ENCODE measurements at regions not wholly inside any gene's neighbourhood (a gene's known extent, or its start where the extent isn't known, plus 50 kb on each side); places are given as distances from the start of the nearest gene placed in this dataset.
"Not testable (repeated sequence)": the region's sequence is repeated elsewhere in the genome, so short reads cannot be mapped to it uniquely, and the experiment has no call there.

GRCh38 chr9:134562146-134562849, 79.3 kb upstream of the COL5A1 start:
- no peak for DNase-seq

GRCh38 chr9:134563397-134563796, 78.2 kb upstream of the COL5A1 start:
- no peak for DNase-seq

- DNase-seq: no peak
Observed at GRCh38 chr9:134564431-134565170, 77.0 kb upstream of the COL5A1 start.

GRCh38 chr9:134565316-134565915, 76.2 kb upstream of the COL5A1 start:
- DNase-seq: no peak

- no peak for DNase-seq
Observed at GRCh38 chr9:134566196-134566847, 75.3 kb upstream of the COL5A1 start.

GRCh38 chr9:134566936-134567335, 74.7 kb upstream of the COL5A1 start:
- DNase-seq: no peak

- no peak for DNase-seq
Observed at GRCh38 chr9:134568116-134568515, 73.5 kb upstream of the COL5A1 start.

GRCh38 chr9:134568811-134569210, 72.8 kb upstream of the COL5A1 start:
- DNase-seq: no peak

- no peak for DNase-seq
Observed at GRCh38 chr9:134569626-134570025, 72.0 kb upstream of the COL5A1 start.

- no peak for DNase-seq
Observed at GRCh38 chr9:134570151-134570621, 71.4 kb upstream of the COL5A1 start.

GRCh38 chr9:134570711-134571325, 70.8 kb upstream of the COL5A1 start:
- DNase-seq: no peak

GRCh38 chr9:134571326-134571931, 70.2 kb upstream of the COL5A1 start:
- DNase-seq: no peak

GRCh38 chr9:134571946-134572917, 69.4 kb upstream of the COL5A1 start:
- no peak for DNase-seq

- not testable (repeated sequence) for DNase-seq
Observed at GRCh38 chr9:134574686-134575085, 66.9 kb upstream of the COL5A1 start.

- DNase-seq: no peak
Observed at GRCh38 chr9:134575103-134575900, 66.3 kb upstream of the COL5A1 start.

- no peak for DNase-seq
Observed at GRCh38 chr9:134575901-134576176, 65.8 kb upstream of the COL5A1 start.

- DNase-seq: no peak
Observed at GRCh38 chr9:134585021-134585561, 56.5 kb upstream of the COL5A1 start.

- DNase-seq: no peak
Observed at GRCh38 chr9:134585746-134586706, 55.6 kb upstream of the COL5A1 start.

GRCh38 chr9:134589748-134590147, 51.9 kb upstream of the COL5A1 start:
- DNase-seq: peak in 1 of 2 experiments; percentile 41
